ENCODE measurements at regions not wholly inside any gene's neighbourhood (a gene's known extent, or its start where the extent isn't known, plus 50 kb on each side); places are given as distances from the start of the nearest gene placed in this dataset.

DNA sequence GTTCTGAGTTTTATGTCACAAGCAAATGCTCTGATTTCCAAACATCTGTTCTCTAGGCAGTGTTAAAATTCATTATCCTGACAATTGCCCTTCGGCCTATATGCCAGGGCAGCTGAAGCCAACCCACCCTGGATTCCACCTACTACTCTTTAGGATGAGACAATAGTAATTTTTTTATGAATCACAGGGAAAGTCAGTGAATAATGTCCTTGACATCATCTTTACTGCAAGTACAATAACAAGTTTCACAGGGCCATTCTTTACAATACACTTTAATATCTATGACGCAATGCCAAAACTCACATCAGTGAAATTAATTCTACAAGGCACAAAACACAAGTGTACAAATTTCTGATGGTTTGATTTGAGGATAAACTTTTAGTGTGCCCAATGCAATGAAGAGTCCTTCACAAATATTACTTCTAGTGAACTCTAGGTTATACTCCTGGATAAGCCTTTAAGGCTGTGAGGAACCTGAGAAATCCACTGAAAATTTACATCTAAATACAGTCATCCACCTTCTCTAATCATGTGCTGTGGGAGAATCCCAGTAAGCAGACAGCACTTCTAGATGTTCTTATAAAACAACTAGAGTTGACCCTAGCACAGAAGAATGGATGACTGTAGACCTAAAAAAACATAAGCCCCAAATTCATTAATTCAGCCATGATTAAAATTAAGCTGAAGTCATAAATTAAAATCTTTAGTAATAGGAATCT is 77.3 kb upstream of the CTLA4 start:
- TF ChIP-seq POLR2A (IDR thresholded peaks at IDR 0.05; ENCODE audit: low read length) = no peak
- TF ChIP-seq GATA1 (IDR thresholded peaks at IDR 0.05; ENCODE audit: low read depth, low read length) = no peak
